ENCODE measurements at regions not wholly inside any gene's neighbourhood (a gene's known extent, or its start where the extent isn't known, plus 50 kb on each side); places are given as distances from the start of the nearest gene placed in this dataset.

DNA sequence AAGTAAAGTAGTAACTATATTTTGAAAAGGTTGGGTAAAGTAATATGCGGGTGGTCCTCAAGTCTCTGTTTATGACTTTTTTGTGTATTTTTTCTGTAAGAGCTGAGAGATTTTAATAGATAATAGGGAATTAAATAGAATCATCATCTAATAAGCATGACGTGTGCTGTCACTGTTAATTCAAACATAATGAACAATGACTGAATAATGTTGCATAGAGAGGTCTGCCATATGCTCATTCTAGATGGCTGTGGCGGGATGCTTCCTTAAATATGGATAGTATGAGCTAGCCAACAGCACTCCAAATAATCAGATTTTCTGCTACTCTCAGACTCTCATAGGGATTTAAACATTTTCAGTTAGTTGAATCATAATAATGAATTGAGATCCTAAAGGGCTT lies 302.8 kb upstream of the RBMS3 start:
- TF ChIP-seq SIN3A (conservative IDR thresholded peaks at IDR 0.05 in 1 of 2, IDR thresholded peaks at IDR 0.05 in 1 of 2; ENCODE audit: low read depth in 1 of 2, low read length in 2 of 2): no peak
- TF ChIP-seq SUZ12 (IDR thresholded peaks at IDR 0.05; ENCODE audit: low read length): no peak
- TF ChIP-seq POLR2A (IDR thresholded peaks at IDR 0.05; ENCODE audit: control extremely low read depth in 1 of 2, low read depth in 2 of 2, low read length in 2 of 2): no peak
- no peak for TF ChIP-seq SIX5 (IDR thresholded peaks at IDR 0.05; ENCODE audit: low read depth, low read length)
- no peak for TF ChIP-seq JUN (IDR thresholded peaks at IDR 0.05; ENCODE audit: low read depth, low read length)

Data from H1 (cell line).